GM12878 (cell line): ENCODE measurements at regions not wholly inside any gene's neighbourhood (a gene's known extent, or its start where the extent isn't known, plus 50 kb on each side); places are given as distances from the start of the nearest gene placed in this dataset.

Experiments
- ATAC-seq: fragments of 200-7000 bp; cut with Tn5 transposase; 3 replicates; pipeline ENCODE4 v1.9.1; 2020; ENCODE audit warnings: mild to moderate bottlenecking, moderate library complexity
- BruUV-seq: library from RNA; stranded (reverse); fragments of 400-500 nt; replicated peaks from 2 replicates; lab custom pipeline; 2021; lab: Mats Ljungman, UMichigan
- CTCF ChIA-PET: fragments of 300-600 bp; sonication (Branson Sonifier 250); formaldehyde crosslinking; extraction: SDS; loops from one replicate; lab custom pipeline; 2021; ENCODE audit warnings: inconsistent platforms; lab: Yijun Ruan, JAX
- POLR2A ChIA-PET: fragments of 350-600 bp; formaldehyde crosslinking; extraction: SDS; loops from one replicate; lab custom pipeline; 2021; ENCODE audit warnings: inconsistent platforms; lab: Charles Lee
- RAD21 ChIA-PET: fragments of 300-600 bp; sonication (Branson Sonifier 250); formaldehyde crosslinking; loops from one replicate; lab custom pipeline; 2023; ENCODE audit warnings: antibody characterized with exemption; ENCODE audit not compliant: unreplicated experiment; lab: Charles Lee
- SMC1A ChIA-PET: fragments of 300-600 bp; sonication (Branson Sonifier 250); formaldehyde crosslinking; loops from one replicate; lab custom pipeline; 2023; ENCODE audit not compliant: unreplicated experiment, uncharacterized antibody; lab: Charles Lee
- DNase-seq: peaks from one replicate; pipeline ENCODE4 v3.0.0-alpha.2; 2011; ENCODE audit warnings: low read depth, low spot score
- FAIRE-seq: peaks from 3 replicates; lab custom pipeline; 2011; peaks lifted over from hg19 to GRCh38; lab: Jason Lieb, UNC
- H2AFZ ChIP-seq: 2 replicates; pipeline ENCODE4 v1.6.0; 2011; ENCODE audit warnings: low read depth, low read length, control low read depth; ENCODE audit not compliant: control insufficient read depth
- H3K27ac ChIP-seq: 2 replicates; pipeline ENCODE4 v1.5.1; 2011; ENCODE audit warnings: control low read depth; ENCODE audit not compliant: control insufficient read depth, insufficient read depth
- H3K27me3 ChIP-seq, 2 experiments: replicated peaks in 1 of 2; 2 replicates each; pipeline versions ENCODE4 v1.6.0 to v1.6.1; 2011; ENCODE audit warnings: low read length in 1 of 2; ENCODE audit not compliant: control insufficient read depth in 2 of 2, insufficient read depth in 2 of 2
- H3K36me3 ChIP-seq, 2 experiments: 2 replicates each; pipeline ENCODE4 v1.5.1; 2011; ENCODE audit warnings: low read length in 1 of 2; ENCODE audit not compliant: control insufficient read depth in 2 of 2, insufficient read depth in 2 of 2
- H3K4me1 ChIP-seq: 2 replicates; pipeline ENCODE4 v1.6.1; 2011; ENCODE audit warnings: mild to moderate bottlenecking, low read length, moderate library complexity, mixed read lengths; ENCODE audit not compliant: control insufficient read depth, insufficient read depth
- H3K4me2 ChIP-seq: 2 replicates; pipeline ENCODE4 v1.6.0; 2011; ENCODE audit warnings: control low read depth; ENCODE audit not compliant: control insufficient read depth, insufficient read depth
- H3K4me3 ChIP-seq: fragments of 200-600 bp; sonication (generic); 2 replicates; pipeline ENCODE4 v1.5.1; 2016
- H3K79me2 ChIP-seq: 2 replicates; pipeline ENCODE4 v1.6.0; 2011; ENCODE audit warnings: low read length; ENCODE audit not compliant: control insufficient read depth, insufficient read depth
- H3K9ac ChIP-seq: 2 replicates; pipeline ENCODE4 v1.8.0; 2011; ENCODE audit warnings: low read length, control low read depth, mixed read lengths; ENCODE audit not compliant: control insufficient read depth, insufficient read depth
- H3K9me3 ChIP-seq: replicated peaks from 3 replicates; pipeline ENCODE4 v1.5.1; 2011; ENCODE audit warnings: mild to moderate bottlenecking, low read length; ENCODE audit not compliant: control insufficient read depth, insufficient read depth
- H4K20me1 ChIP-seq: 2 replicates; pipeline ENCODE4 v1.6.0; 2011; ENCODE audit not compliant: control insufficient read depth, insufficient read depth
- BRCA1 ChIP-seq: IDR thresholded peaks from 2 replicates; pipeline ENCODE4 v1.6.1; 2011; ENCODE audit warnings: low read depth, low read length, improper control_type of control experiment
- GABPA ChIP-seq: IDR thresholded peaks from 2 replicates; pipeline ENCODE4 v1.6.1; 2014; ENCODE audit warnings: antibody characterized with exemption, low read depth, mild to moderate bottlenecking, inconsistent platforms
- IKZF2 ChIP-seq, 2 experiments: fragments of 450-650 bp; IDR thresholded peaks; 2 replicates each; pipeline ENCODE4 v1.6.1; 2017; ENCODE audit warnings: mild to moderate bottlenecking in 2 of 2, moderate library complexity in 2 of 2
- MYB ChIP-seq: fragments of 150-350 bp; IDR thresholded peaks from 2 replicates; pipeline ENCODE4 v1.6.1; 2014; ENCODE audit warnings: mild to moderate bottlenecking, low read depth, low read length, borderline replicate concordance
- STAT1 ChIP-seq: fragments of 450-650 bp; conservative IDR thresholded peaks from 2 replicates; pipeline ENCODE4 v1.6.1; 2014; ENCODE audit warnings: antibody characterized with exemption, mild to moderate bottlenecking
- SUZ12 ChIP-seq: fragments of 200-600 bp; sonication (generic); IDR thresholded peaks from one replicate; pipeline ENCODE4 v1.6.1; 2018; ENCODE audit warnings: antibody characterized with exemption, mild to moderate bottlenecking; ENCODE audit not compliant: unreplicated experiment
- TBL1XR1 ChIP-seq: IDR thresholded peaks from 2 replicates; pipeline ENCODE4 v1.6.1; 2012; ENCODE audit warnings: low read depth, low read length, improper control_type of control experiment
- TCF7 ChIP-seq: IDR thresholded peaks from 2 replicates; pipeline ENCODE4 v1.6.1; 2014; ENCODE audit warnings: antibody characterized with exemption, borderline replicate concordance
- WGBS: methylation state at CpG from one replicate; pipeline ENCODE4 v1.1.6; 2016; ENCODE audit warnings: low lambda C conversion rate; ENCODE audit not compliant: insufficient replicate concordance, insufficient coverage; ENCODE audit errors: missing lambda C conversion rate; 5-methylcytosine and 5-hydroxymethylcytosine counted together
- in situ Hi-C: fragments of 300-500 bp; cut with MboI; formaldehyde crosslinking; loops from 9 replicates; pipeline ENCODE4 v1.14.3; 2018; ENCODE audit warnings: mixed read lengths
- intact Hi-C: fragments of 100-400 bp; cut with micrococcal nuclease; formaldehyde crosslinking; loops from one replicate; pipeline ENCODE4 v1.14.2; 2022; ENCODE audit not compliant: unreplicated experiment

GRCh38 chr9:26133537-26133936, 455.3 kb upstream of the TUSC1 start:
- 0% methylated on average over 1 of the region's 1 CpG for WGBS
- H3K27me3 ChIP-seq: no peaks in the 10 kb centered on the region
- H3K4me3 ChIP-seq: no peak overlapping the region
- H3K36me3 ChIP-seq: no peaks in the 10 kb centered on the region
- H3K4me2 ChIP-seq: no peak overlapping the region
- no peak overlapping the region for H2AFZ ChIP-seq
- BruUV-seq: no TSS peak
- POLR2A ChIA-PET: no interaction called here
- in situ Hi-C loops: no loop called here
- ATAC-seq (no peak), DNase-seq (no peak), FAIRE-seq (no peak)
- H3K27ac ChIP-seq: no peak overlapping the region
- SMC1A ChIA-PET: no interaction called here
- H3K79me2 ChIP-seq: no peaks in the 10 kb centered on the region
- intact Hi-C loops: no loop called here
- TF ChIP-seq SUZ12: no peak
- no peak for TF ChIP-seq GABPA
- no peak for TF ChIP-seq TCF7
- H3K4me1 ChIP-seq: no peaks in the 10 kb centered on the region
- RAD21 ChIA-PET: no interaction called here
- no peaks in the 10 kb centered on the region for H4K20me1 ChIP-seq
- no peak overlapping the region for H3K9ac ChIP-seq
- CTCF ChIA-PET: no interaction called here
- H3K9me3 ChIP-seq: no peaks in the 10 kb centered on the region

GRCh38 chr9:26132746-26133312, 454.6 kb upstream of the TUSC1 start:
- Histone ChIP-seq H3K4me3 (no peak overlapping the region), H3K36me3 (no peaks in the 10 kb centered on the region), H4K20me1 (no peaks in the 10 kb centered on the region), H3K9me3 (no peaks in the 10 kb centered on the region), H3K27me3 (no peaks in the 10 kb centered on the region), H3K27ac (no peak overlapping the region), H3K9ac (no peak overlapping the region), H2AFZ (no peak overlapping the region)
- POLR2A ChIA-PET: no interaction called here
- WGBS: 16% methylated on average over 4 of the region's 4 CpGs
- intact Hi-C loops: no loop called here
- FAIRE-seq (no peak), ATAC-seq (no peak)
- RAD21 ChIA-PET: no interaction called here
- CTCF ChIA-PET: no interaction called here
- TF ChIP-seq MYB: no peak
- no peak for TF ChIP-seq STAT1
- no peak for TF ChIP-seq TBL1XR1
- TF ChIP-seq IKZF2 (IDR thresholded peaks at IDR 0.05): no peak
- no peak for TF ChIP-seq BRCA1
- TF ChIP-seq, all 136 proteins: peak for 0
- Histone ChIP-seq H3K4me2 (no peak overlapping the region), H3K4me1 (no peaks in the 10 kb centered on the region), H3K79me2 (no peaks in the 10 kb centered on the region)
- no TSS peak for BruUV-seq
- SMC1A ChIA-PET: no interaction called here
- no peak for DNase-seq
- in situ Hi-C loops: no loop called here
